GM03348 (cell line): ENCODE measurements at regions not wholly inside any gene's neighbourhood (a gene's known extent, or its start where the extent isn't known, plus 50 kb on each side); places are given as distances from the start of the nearest gene placed in this dataset.

Source experiments
- DNase-seq: peaks from one replicate; pipeline ENCODE4 v3.0.0; 2012; ENCODE audit warnings: low spot score

- DNase-seq: no peak
Measured at GRCh38 chr22:48785792-48786678, 1041.6 kb downstream of the BRD1 start.

GRCh38 chr22:48784701-48785503 lies 1042.8 kb downstream of the BRD1 start:
- DNase-seq: no peak

- DNase-seq: no peak
Measured at GRCh38 chr22:48783821-48784266, 1043.8 kb downstream of the BRD1 start.

GRCh38 chr22:48782811-48783511 lies 1044.7 kb downstream of the BRD1 start:
- no peak for DNase-seq

GRCh38 chr22:48782326-48782725 lies 1045.3 kb downstream of the BRD1 start:
- no peak for DNase-seq

GRCh38 chr22:48781868-48782267 lies 1045.8 kb downstream of the BRD1 start:
- DNase-seq: no peak

GRCh38 chr22:48781391-48781790 lies 1046.3 kb downstream of the BRD1 start:
- DNase-seq: no peak

GRCh38 chr22:48780597-48781277 lies 1046.9 kb downstream of the BRD1 start:
- DNase-seq: no peak

- no peak for DNase-seq
Measured at GRCh38 chr22:48779661-48780596, 1047.7 kb downstream of the BRD1 start.

- no peak for DNase-seq
Measured at GRCh38 chr22:48779211-48779643, 1048.4 kb downstream of the BRD1 start.

- DNase-seq: no peak
Measured at GRCh38 chr22:48778308-48779195, 1049.1 kb downstream of the BRD1 start.

- DNase-seq: no peak
Measured at GRCh38 chr22:48772286-48772907, 1055.3 kb downstream of the BRD1 start.

- no peak for DNase-seq
Measured at GRCh38 chr22:48765595-48765994, 1062.1 kb downstream of the BRD1 start.

GRCh38 chr22:48761546-48761945 lies 1066.1 kb downstream of the BRD1 start:
- no peak for DNase-seq

- DNase-seq: no peak
Measured at GRCh38 chr22:48760481-48761390, 1066.9 kb downstream of the BRD1 start.

- peak; percentile 1 for DNase-seq
Measured at GRCh38 chr22:48758881-48759875, 1068.5 kb downstream of the BRD1 start.
